KMS-11 (cell line): ENCODE measurements at regions not wholly inside any gene's neighbourhood (a gene's known extent, or its start where the extent isn't known, plus 50 kb on each side); places are given as distances from the start of the nearest gene placed in this dataset.

Source experiments
- H2AFZ ChIP-seq: fragments of 200-600 bp; sonication (generic); 2 replicates; pipeline ENCODE4 v1.6.1; 2016; ENCODE audit warnings: antibody characterized with exemption, mixed run types, low read depth
- H3K27ac ChIP-seq: fragments of 200-600 bp; sonication (generic); 2 replicates; pipeline ENCODE4 v1.6.1; 2016; ENCODE audit warnings: mild to moderate bottlenecking, mixed run types
- H3K27me3 ChIP-seq: fragments of 200-600 bp; sonication (generic); 2 replicates; pipeline ENCODE4 v1.6.1; 2017; ENCODE audit warnings: mild to moderate bottlenecking, low read depth, mixed run types, moderate library complexity; ENCODE audit not compliant: insufficient read depth
- H3K36me3 ChIP-seq: fragments of 200-600 bp; sonication (generic); 2 replicates; pipeline ENCODE4 v1.6.1; 2017; ENCODE audit warnings: mild to moderate bottlenecking, mixed run types; ENCODE audit not compliant: insufficient read depth
- H3K4me1 ChIP-seq: fragments of 200-600 bp; sonication (generic); 2 replicates; pipeline ENCODE4 v1.6.1; 2016; ENCODE audit warnings: mild to moderate bottlenecking, low read depth, mixed run types; ENCODE audit not compliant: poor library complexity, severe bottlenecking
- H3K4me2 ChIP-seq: fragments of 200-600 bp; sonication (generic); 2 replicates; pipeline ENCODE4 v1.7.0; 2016; ENCODE audit warnings: mild to moderate bottlenecking, mixed run types
- H3K4me3 ChIP-seq: fragments of 200-600 bp; sonication (generic); IDR thresholded peaks from 2 replicates; pipeline ENCODE4 v1.6.1; 2017; ENCODE audit warnings: low read depth, low read length, mixed read lengths; ENCODE audit not compliant: insufficient read depth
- H3K79me2 ChIP-seq: fragments of 200-600 bp; sonication (generic); 2 replicates; pipeline ENCODE4 v1.6.1; 2016; ENCODE audit warnings: low read depth, mixed run types; ENCODE audit not compliant: insufficient read depth
- H3K9ac ChIP-seq: fragments of 200-600 bp; sonication (generic); 2 replicates; pipeline ENCODE4 v1.6.1; 2016; ENCODE audit warnings: mild to moderate bottlenecking, mixed run types
- H4K20me1 ChIP-seq: fragments of 200-600 bp; sonication (generic); 2 replicates; pipeline ENCODE4 v1.6.1; 2016; ENCODE audit warnings: mild to moderate bottlenecking, mixed run types; ENCODE audit not compliant: insufficient read depth
- TF ChIP-seq, protein P1 (sequence below): fragments of 200-600 bp; sonication (generic); conservative IDR thresholded peaks from 2 replicates; pipeline ENCODE4 v1.6.1; 2017; ENCODE audit warnings: low read depth, mild to moderate bottlenecking, antibody characterized with exemption, low read length, moderate library complexity, mixed read lengths

DNA sequence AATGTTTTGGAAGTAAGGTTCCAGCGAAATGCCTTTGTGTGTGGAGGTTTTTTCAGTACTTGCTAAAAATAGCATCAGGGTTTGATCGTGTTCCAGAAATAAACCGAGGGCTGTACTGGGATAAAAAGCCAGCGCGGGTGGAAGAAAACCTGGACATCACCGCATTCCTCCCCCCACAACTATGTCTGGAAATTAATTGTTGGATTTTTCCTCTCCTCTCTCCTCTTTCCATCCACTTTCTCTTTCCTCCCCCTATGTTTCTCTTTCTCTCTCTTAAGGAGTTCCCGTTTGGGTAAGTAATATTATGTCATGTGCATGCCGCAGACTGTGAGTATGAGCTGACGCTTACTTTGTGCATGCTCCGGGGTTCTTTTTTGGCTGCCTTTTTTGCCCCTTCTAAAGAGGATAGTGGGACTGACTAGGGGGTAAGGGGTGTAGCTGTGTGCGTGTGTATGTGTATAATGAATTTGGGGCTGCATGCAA, 104.2 kb upstream of the HSD17B12 start:
- H3K79me2 ChIP-seq = no peaks in the 10 kb centered on the region
- H3K36me3 ChIP-seq = no peaks in the 10 kb centered on the region
- peaks cover 33% of the 10 kb centered on the region for H3K4me1 ChIP-seq
- no peak overlapping the region for H3K4me3 ChIP-seq
- H3K4me2 ChIP-seq = peak overlapping the region; percentile 47
- H2AFZ ChIP-seq = no peak overlapping the region
- H3K27me3 ChIP-seq = peaks cover 32% of the 10 kb centered on the region
- TF ChIP-seq, protein P1, sequence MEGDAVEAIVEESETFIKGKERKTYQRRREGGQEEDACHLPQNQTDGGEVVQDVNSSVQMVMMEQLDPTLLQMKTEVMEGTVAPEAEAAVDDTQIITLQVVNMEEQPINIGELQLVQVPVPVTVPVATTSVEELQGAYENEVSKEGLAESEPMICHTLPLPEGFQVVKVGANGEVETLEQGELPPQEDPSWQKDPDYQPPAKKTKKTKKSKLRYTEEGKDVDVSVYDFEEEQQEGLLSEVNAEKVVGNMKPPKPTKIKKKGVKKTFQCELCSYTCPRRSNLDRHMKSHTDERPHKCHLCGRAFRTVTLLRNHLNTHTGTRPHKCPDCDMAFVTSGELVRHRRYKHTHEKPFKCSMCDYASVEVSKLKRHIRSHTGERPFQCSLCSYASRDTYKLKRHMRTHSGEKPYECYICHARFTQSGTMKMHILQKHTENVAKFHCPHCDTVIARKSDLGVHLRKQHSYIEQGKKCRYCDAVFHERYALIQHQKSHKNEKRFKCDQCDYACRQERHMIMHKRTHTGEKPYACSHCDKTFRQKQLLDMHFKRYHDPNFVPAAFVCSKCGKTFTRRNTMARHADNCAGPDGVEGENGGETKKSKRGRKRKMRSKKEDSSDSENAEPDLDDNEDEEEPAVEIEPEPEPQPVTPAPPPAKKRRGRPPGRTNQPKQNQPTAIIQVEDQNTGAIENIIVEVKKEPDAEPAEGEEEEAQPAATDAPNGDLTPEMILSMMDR = no peak
- no peak overlapping the region for H3K9ac ChIP-seq
- no peak overlapping the region for H3K27ac ChIP-seq
- H4K20me1 ChIP-seq = no peaks in the 10 kb centered on the region

GRCh38 chr11:43576803-43577521, 103.6 kb upstream of the HSD17B12 start:
- no peaks in the 10 kb centered on the region for H3K36me3 ChIP-seq
- no peaks in the 10 kb centered on the region for H4K20me1 ChIP-seq
- peaks cover 37% of the 10 kb centered on the region for H3K4me1 ChIP-seq
- no peaks in the 10 kb centered on the region for H3K79me2 ChIP-seq
- TF ChIP-seq, protein P1 = no peak; the same call in 1 of the 2 replicates
- H3K27ac ChIP-seq = no peak overlapping the region
- H3K4me2 ChIP-seq = peak overlapping the region; percentile 47; the same call in 1 of the 2 replicates
- no peak overlapping the region for H2AFZ ChIP-seq
- peaks cover 38% of the 10 kb centered on the region for H3K27me3 ChIP-seq
- no peak overlapping the region for H3K9ac ChIP-seq
- no peak overlapping the region for H3K4me3 ChIP-seq

- Histone ChIP-seq H3K79me2 (no peaks in the 10 kb centered on the region), H3K36me3 (no peaks in the 10 kb centered on the region), H2AFZ (no peak overlapping the region), H4K20me1 (no peaks in the 10 kb centered on the region), H3K27ac (no peak overlapping the region), H3K27me3 (peaks cover 45% of the 10 kb centered on the region), H3K4me3 (no peak overlapping the region), H3K9ac (no peak overlapping the region), H3K4me1 (peaks cover 37% of the 10 kb centered on the region), H3K4me2 (no peak overlapping the region)
- TF ChIP-seq, protein P1 = no peak
Measured at GRCh38 chr11:43577566-43578264, 102.8 kb upstream of the HSD17B12 start.

GRCh38 chr11:43578346-43579170, 102.0 kb upstream of the HSD17B12 start:
- Histone ChIP-seq H3K79me2 (no peaks in the 10 kb centered on the region), H3K27ac (no peak overlapping the region), H3K4me3 (no peak overlapping the region), H3K9ac (no peak overlapping the region), H3K4me1 (peaks cover 31% of the 10 kb centered on the region), H3K36me3 (no peaks in the 10 kb centered on the region), H3K4me2 (no peak overlapping the region), H3K27me3 (peaks cover 48% of the 10 kb centered on the region), H2AFZ (no peak overlapping the region; the same call in 1 of the 2 replicates), H4K20me1 (no peaks in the 10 kb centered on the region)
- TF ChIP-seq, protein P1 = no peak
